GM12878 (cell line): ENCODE measurements at regions not wholly inside any gene's neighbourhood (a gene's known extent, or its start where the extent isn't known, plus 50 kb on each side); places are given as distances from the start of the nearest gene placed in this dataset.

Experiments
- ATAC-seq: fragments of 200-7000 bp; cut with Tn5 transposase; 3 replicates; pipeline ENCODE4 v1.9.1; 2020; ENCODE audit warnings: mild to moderate bottlenecking, moderate library complexity
- BruUV-seq: library from RNA; stranded (reverse); fragments of 400-500 nt; replicated peaks from 2 replicates; lab custom pipeline; 2021; lab: Mats Ljungman, UMichigan
- CTCF ChIA-PET: fragments of 300-600 bp; sonication (Branson Sonifier 250); formaldehyde crosslinking; extraction: SDS; loops from one replicate; lab custom pipeline; 2021; ENCODE audit warnings: inconsistent platforms; lab: Yijun Ruan, JAX
- POLR2A ChIA-PET: fragments of 350-600 bp; formaldehyde crosslinking; extraction: SDS; loops from one replicate; lab custom pipeline; 2021; ENCODE audit warnings: inconsistent platforms; lab: Charles Lee
- RAD21 ChIA-PET: fragments of 300-600 bp; sonication (Branson Sonifier 250); formaldehyde crosslinking; loops from one replicate; lab custom pipeline; 2023; ENCODE audit warnings: antibody characterized with exemption; ENCODE audit not compliant: unreplicated experiment; lab: Charles Lee
- SMC1A ChIA-PET: fragments of 300-600 bp; sonication (Branson Sonifier 250); formaldehyde crosslinking; loops from one replicate; lab custom pipeline; 2023; ENCODE audit not compliant: unreplicated experiment, uncharacterized antibody; lab: Charles Lee
- DNase-seq: peaks from one replicate; pipeline ENCODE4 v3.0.0-alpha.2; 2011; ENCODE audit warnings: low read depth, low spot score
- FAIRE-seq: peaks from 3 replicates; lab custom pipeline; 2011; peaks lifted over from hg19 to GRCh38; lab: Jason Lieb, UNC
- H2AFZ ChIP-seq: 2 replicates; pipeline ENCODE4 v1.6.0; 2011; ENCODE audit warnings: low read depth, low read length, control low read depth; ENCODE audit not compliant: control insufficient read depth
- H3K27ac ChIP-seq: 2 replicates; pipeline ENCODE4 v1.5.1; 2011; ENCODE audit warnings: control low read depth; ENCODE audit not compliant: control insufficient read depth, insufficient read depth
- H3K27me3 ChIP-seq, 2 experiments: replicated peaks in 1 of 2; 2 replicates each; pipeline versions ENCODE4 v1.6.0 to v1.6.1; 2011; ENCODE audit warnings: low read length in 1 of 2; ENCODE audit not compliant: control insufficient read depth in 2 of 2, insufficient read depth in 2 of 2
- H3K36me3 ChIP-seq, 2 experiments: 2 replicates each; pipeline ENCODE4 v1.5.1; 2011; ENCODE audit warnings: low read length in 1 of 2; ENCODE audit not compliant: control insufficient read depth in 2 of 2, insufficient read depth in 2 of 2
- H3K4me1 ChIP-seq: 2 replicates; pipeline ENCODE4 v1.6.1; 2011; ENCODE audit warnings: mild to moderate bottlenecking, low read length, moderate library complexity, mixed read lengths; ENCODE audit not compliant: control insufficient read depth, insufficient read depth
- H3K4me2 ChIP-seq: 2 replicates; pipeline ENCODE4 v1.6.0; 2011; ENCODE audit warnings: control low read depth; ENCODE audit not compliant: control insufficient read depth, insufficient read depth
- H3K4me3 ChIP-seq: fragments of 200-600 bp; sonication (generic); 2 replicates; pipeline ENCODE4 v1.5.1; 2016
- H3K79me2 ChIP-seq: 2 replicates; pipeline ENCODE4 v1.6.0; 2011; ENCODE audit warnings: low read length; ENCODE audit not compliant: control insufficient read depth, insufficient read depth
- H3K9ac ChIP-seq: 2 replicates; pipeline ENCODE4 v1.8.0; 2011; ENCODE audit warnings: low read length, control low read depth, mixed read lengths; ENCODE audit not compliant: control insufficient read depth, insufficient read depth
- H3K9me3 ChIP-seq: replicated peaks from 3 replicates; pipeline ENCODE4 v1.5.1; 2011; ENCODE audit warnings: mild to moderate bottlenecking, low read length; ENCODE audit not compliant: control insufficient read depth, insufficient read depth
- H4K20me1 ChIP-seq: 2 replicates; pipeline ENCODE4 v1.6.0; 2011; ENCODE audit not compliant: control insufficient read depth, insufficient read depth
- ETV6 ChIP-seq, 2 experiments: fragments of 450-650 bp in 1 of 2; IDR thresholded peaks in 1 of 2; conservative IDR thresholded peaks in 1 of 2; 2 replicates each; pipeline ENCODE4 v1.6.1; 2014; ENCODE audit warnings: antibody characterized with exemption in 1 of 2, borderline replicate concordance in 1 of 2, low read depth in 1 of 2, mild to moderate bottlenecking in 1 of 2, moderate library complexity in 1 of 2
- FOS ChIP-seq: IDR thresholded peaks from 3 replicates; pipeline ENCODE4 v1.6.1; 2011; ENCODE audit warnings: borderline replicate concordance; ENCODE audit not compliant: insufficient read length; ENCODE audit errors: extremely low read depth
- JUND ChIP-seq: IDR thresholded peaks from 2 replicates; pipeline ENCODE4 v1.6.1; 2012; ENCODE audit warnings: low read depth, mild to moderate bottlenecking, low read length, improper control_type of control experiment, moderate library complexity
- MEF2B ChIP-seq: fragments of 450-650 bp; IDR thresholded peaks from 2 replicates; pipeline ENCODE4 v1.6.1; 2018; ENCODE audit warnings: mild to moderate bottlenecking, moderate library complexity; ENCODE audit not compliant: partially characterized antibody, poor library complexity, severe bottlenecking
- TBL1XR1 ChIP-seq: IDR thresholded peaks from 2 replicates; pipeline ENCODE4 v1.6.1; 2012; ENCODE audit warnings: low read depth, low read length, improper control_type of control experiment
- WGBS: methylation state at CpG from one replicate; pipeline ENCODE4 v1.1.6; 2016; ENCODE audit warnings: low lambda C conversion rate; ENCODE audit not compliant: insufficient replicate concordance, insufficient coverage; ENCODE audit errors: missing lambda C conversion rate; 5-methylcytosine and 5-hydroxymethylcytosine counted together
- in situ Hi-C: fragments of 300-500 bp; cut with MboI; formaldehyde crosslinking; loops from 9 replicates; pipeline ENCODE4 v1.14.3; 2018; ENCODE audit warnings: mixed read lengths
- intact Hi-C: fragments of 100-400 bp; cut with micrococcal nuclease; formaldehyde crosslinking; loops from one replicate; pipeline ENCODE4 v1.14.2; 2022; ENCODE audit not compliant: unreplicated experiment
- TF ChIP-seq, protein P1 (sequence below): IDR thresholded peaks from 2 replicates; pipeline ENCODE4 v1.6.1; 2012; ENCODE audit warnings: low read length, inconsistent platforms
- TF ChIP-seq, protein P2 (sequence below): IDR thresholded peaks from 2 replicates; pipeline ENCODE4 v1.6.1; 2011; ENCODE audit warnings: mild to moderate bottlenecking, low read depth, low read length, moderate library complexity; ENCODE audit not compliant: insufficient replicate concordance

DNA sequence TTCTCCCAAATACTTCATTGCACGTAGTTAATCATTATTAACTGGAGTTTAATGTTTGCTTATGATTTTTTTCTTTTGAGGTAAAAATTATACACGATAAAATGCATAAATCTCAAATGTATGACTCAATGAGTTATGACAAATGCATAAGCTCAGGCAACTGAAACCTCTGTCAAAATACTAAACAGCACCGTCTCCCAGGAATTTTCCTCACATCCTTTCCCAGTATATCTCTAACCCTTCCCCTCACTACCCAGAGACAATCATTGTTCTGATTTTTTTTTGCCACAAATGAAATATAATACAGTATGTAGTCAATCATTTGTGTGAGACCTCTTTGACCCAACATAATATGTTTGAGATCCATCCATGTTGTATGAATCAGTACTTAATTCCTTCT, 606.5 kb downstream of the CPS1 start:
- no TSS peak for BruUV-seq
- no peak overlapping the region for H3K4me3 ChIP-seq
- CTCF ChIA-PET = no interaction called here
- no peaks in the 10 kb centered on the region for H3K9me3 ChIP-seq
- no peaks in the 10 kb centered on the region for H4K20me1 ChIP-seq
- no peak overlapping the region for H3K27ac ChIP-seq
- RAD21 ChIA-PET = no interaction called here
- TF ChIP-seq FOS (no peak), JUND (no peak)
- TF ChIP-seq, protein P1, sequence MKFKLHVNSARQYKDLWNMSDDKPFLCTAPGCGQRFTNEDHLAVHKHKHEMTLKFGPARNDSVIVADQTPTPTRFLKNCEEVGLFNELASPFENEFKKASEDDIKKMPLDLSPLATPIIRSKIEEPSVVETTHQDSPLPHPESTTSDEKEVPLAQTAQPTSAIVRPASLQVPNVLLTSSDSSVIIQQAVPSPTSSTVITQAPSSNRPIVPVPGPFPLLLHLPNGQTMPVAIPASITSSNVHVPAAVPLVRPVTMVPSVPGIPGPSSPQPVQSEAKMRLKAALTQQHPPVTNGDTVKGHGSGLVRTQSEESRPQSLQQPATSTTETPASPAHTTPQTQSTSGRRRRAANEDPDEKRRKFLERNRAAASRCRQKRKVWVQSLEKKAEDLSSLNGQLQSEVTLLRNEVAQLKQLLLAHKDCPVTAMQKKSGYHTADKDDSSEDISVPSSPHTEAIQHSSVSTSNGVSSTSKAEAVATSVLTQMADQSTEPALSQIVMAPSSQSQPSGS = no peak
- TF ChIP-seq, all 136 proteins: peak for 0
- H3K4me1 ChIP-seq = no peaks in the 10 kb centered on the region
- no peak for FAIRE-seq
- no peaks in the 10 kb centered on the region for H3K36me3 ChIP-seq
- intact Hi-C loops (no loop called here), in situ Hi-C loops (no loop called here)
- H3K79me2 ChIP-seq = no peaks in the 10 kb centered on the region
- SMC1A ChIA-PET = no interaction called here
- 2% methylated on average over 3 of the region's 3 CpGs for WGBS
- POLR2A ChIA-PET = no interaction called here
- H3K4me2 ChIP-seq = no peak overlapping the region
- no peak for DNase-seq
- H2AFZ ChIP-seq = no peak overlapping the region
- ATAC-seq = no peak
- no peaks in the 10 kb centered on the region for H3K27me3 ChIP-seq
- no peak overlapping the region for H3K9ac ChIP-seq

DNA sequence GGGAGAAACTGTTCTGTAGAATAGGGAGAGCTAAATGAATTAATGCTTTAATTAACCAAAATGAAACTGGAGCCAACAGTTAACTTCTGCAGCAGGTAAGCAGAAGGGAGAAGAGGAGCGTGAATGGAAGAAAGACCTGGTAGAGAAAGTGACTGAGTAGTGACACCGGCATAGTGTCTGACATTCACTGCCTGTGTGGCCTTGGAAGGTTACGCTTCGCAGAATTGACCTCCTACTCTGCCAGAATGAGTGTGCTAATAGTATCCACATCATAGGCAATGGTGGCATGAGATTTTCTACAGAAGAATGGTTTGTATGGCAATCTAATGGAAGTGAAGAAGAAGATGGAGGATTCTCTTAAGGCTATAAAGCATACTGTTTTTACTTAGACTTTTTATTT, 614.4 kb downstream of the CPS1 start:
- DNase-seq (no peak), FAIRE-seq (no peak), ATAC-seq (no peak)
- H3K27me3 ChIP-seq = no peaks in the 10 kb centered on the region
- intact Hi-C loops (no loop called here), in situ Hi-C loops (no loop called here)
- no peak overlapping the region for H3K4me3 ChIP-seq
- no peak overlapping the region for H3K9ac ChIP-seq
- H3K4me1 ChIP-seq = no peaks in the 10 kb centered on the region
- ChIA-PET POLR2A (no interaction called here), CTCF (no interaction called here), SMC1A (no interaction called here), RAD21 (no interaction called here)
- H3K4me2 ChIP-seq = no peak overlapping the region
- no peak for TF ChIP-seq TBL1XR1
- no peak for TF ChIP-seq ETV6 (conservative IDR thresholded peaks at IDR 0.05 in 1 of 2, IDR thresholded peaks at IDR 0.05 in 1 of 2; ENCODE audit: borderline replicate concordance in 1 of 2, low read depth in 1 of 2)
- TF ChIP-seq, protein P2, sequence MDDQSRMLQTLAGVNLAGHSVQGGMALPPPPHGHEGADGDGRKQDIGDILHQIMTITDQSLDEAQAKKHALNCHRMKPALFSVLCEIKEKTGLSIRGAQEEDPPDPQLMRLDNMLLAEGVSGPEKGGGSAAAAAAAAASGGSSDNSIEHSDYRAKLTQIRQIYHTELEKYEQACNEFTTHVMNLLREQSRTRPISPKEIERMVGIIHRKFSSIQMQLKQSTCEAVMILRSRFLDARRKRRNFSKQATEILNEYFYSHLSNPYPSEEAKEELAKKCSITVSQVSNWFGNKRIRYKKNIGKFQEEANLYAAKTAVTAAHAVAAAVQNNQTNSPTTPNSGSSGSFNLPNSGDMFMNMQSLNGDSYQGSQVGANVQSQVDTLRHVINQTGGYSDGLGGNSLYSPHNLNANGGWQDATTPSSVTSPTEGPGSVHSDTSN = no peak
- TF ChIP-seq MEF2B = no peak
- no peaks in the 10 kb centered on the region for H3K9me3 ChIP-seq
- no peaks in the 10 kb centered on the region for H4K20me1 ChIP-seq
- H3K79me2 ChIP-seq = no peaks in the 10 kb centered on the region
- WGBS = 56% methylated on average over 4 of the region's 4 CpGs
- H3K36me3 ChIP-seq = no peaks in the 10 kb centered on the region
- no peak overlapping the region for H3K27ac ChIP-seq
- no peak overlapping the region for H2AFZ ChIP-seq
- BruUV-seq = no TSS peak
